ENCODE measurements at regions not wholly inside any gene's neighbourhood (a gene's known extent, or its start where the extent isn't known, plus 50 kb on each side); places are given as distances from the start of the nearest gene placed in this dataset.
"Not testable (repeated sequence)": the region's sequence is repeated elsewhere in the genome, so short reads cannot be mapped to it uniquely, and the experiment has no call there.

- no peaks in the 10 kb centered on the region for H3K27me3 ChIP-seq (ENCODE audit: control insufficient read depth, insufficient read depth, low read length)
Measured at GRCh38 chr21:15472108-15473040, 257.4 kb upstream of the USP25 start.

GRCh38 chr21:15477773-15478172, 252.0 kb upstream of the USP25 start:
- not testable (repeated sequence) for H3K4me3 ChIP-seq (ENCODE audit: low read depth, low read length); H3K27me3 ChIP-seq (ENCODE audit: control insufficient read depth, insufficient read depth, low read length); H3K4me1 ChIP-seq (ENCODE audit: control insufficient read depth, insufficient read depth, low read length); H3K9me3 ChIP-seq (ENCODE audit: control insufficient read depth, insufficient read depth, low read depth, low read length); H3K36me3 ChIP-seq (ENCODE audit: control insufficient read depth, insufficient read depth, low read length); H3K27ac ChIP-seq (ENCODE audit: low read depth, low read length); H3K9ac ChIP-seq (ENCODE audit: low read length)

More at GRCh38 chr21:15472108-15473040, 257.4 kb upstream of the USP25 start:
- no peaks in the 10 kb centered on the region for H3K4me1 ChIP-seq (ENCODE audit: control insufficient read depth, insufficient read depth, low read length)
- no peaks in the 10 kb centered on the region for H3K36me3 ChIP-seq (ENCODE audit: control insufficient read depth, insufficient read depth, low read length)
- no peak overlapping the region for H3K27ac ChIP-seq (ENCODE audit: low read depth, low read length)
- H3K9me3 ChIP-seq (ENCODE audit: control insufficient read depth, insufficient read depth, low read depth, low read length) = 0 out of 2 replicates have a peak, but pooled peaks cover 2% of the 10 kb centered on the region
- no peak overlapping the region for H3K4me3 ChIP-seq (ENCODE audit: low read depth, low read length)
- H3K9ac ChIP-seq (ENCODE audit: low read length) = no peak overlapping the region

- Histone ChIP-seq H3K36me3 (ENCODE audit: control insufficient read depth, insufficient read depth, low read length) (no peaks in the 10 kb centered on the region), H3K27me3 (ENCODE audit: control insufficient read depth, insufficient read depth, low read length) (no peaks in the 10 kb centered on the region), H3K4me1 (ENCODE audit: control insufficient read depth, insufficient read depth, low read length) (peaks cover 3% of the 10 kb centered on the region; the same call in 1 of the 2 replicates), H3K27ac (ENCODE audit: low read depth, low read length) (no peak overlapping the region), H3K9ac (ENCODE audit: low read length) (no peak overlapping the region), H3K4me3 (ENCODE audit: low read depth, low read length) (no peak overlapping the region), H3K9me3 (ENCODE audit: control insufficient read depth, insufficient read depth, low read depth, low read length) (0 out of 2 replicates have a peak, but pooled peaks cover 2% of the 10 kb centered on the region)
Measured at GRCh38 chr21:15480160-15480559, 249.6 kb upstream of the USP25 start.

- H3K36me3 ChIP-seq (ENCODE audit: control insufficient read depth, insufficient read depth, low read length) = no peaks in the 10 kb centered on the region
- no peaks in the 10 kb centered on the region for H3K27me3 ChIP-seq (ENCODE audit: control insufficient read depth, insufficient read depth, low read length)
- no peak overlapping the region for H3K4me3 ChIP-seq (ENCODE audit: low read depth, low read length)
- H3K9me3 ChIP-seq (ENCODE audit: control insufficient read depth, insufficient read depth, low read depth, low read length) = no peaks in the 10 kb centered on the region
- no peak overlapping the region for H3K27ac ChIP-seq (ENCODE audit: low read depth, low read length)
- H3K4me1 ChIP-seq (ENCODE audit: control insufficient read depth, insufficient read depth, low read length) = peaks cover 3% of the 10 kb centered on the region; the same call in 1 of the 2 replicates
- no peak overlapping the region for H3K9ac ChIP-seq (ENCODE audit: low read length)
Measured at GRCh38 chr21:15483138-15483780, 246.5 kb upstream of the USP25 start.

- no peaks in the 10 kb centered on the region for H3K27me3 ChIP-seq (ENCODE audit: control insufficient read depth, insufficient read depth, low read length)
- no peak overlapping the region for H3K27ac ChIP-seq (ENCODE audit: low read depth, low read length)
- no peaks in the 10 kb centered on the region for H3K9me3 ChIP-seq (ENCODE audit: control insufficient read depth, insufficient read depth, low read depth, low read length)
- H3K36me3 ChIP-seq (ENCODE audit: control insufficient read depth, insufficient read depth, low read length) = no peaks in the 10 kb centered on the region
- no peak overlapping the region for H3K9ac ChIP-seq (ENCODE audit: low read length)
- H3K4me1 ChIP-seq (ENCODE audit: control insufficient read depth, insufficient read depth, low read length) = peaks cover 3% of the 10 kb centered on the region; the same call in 1 of the 2 replicates
- no peak overlapping the region for H3K4me3 ChIP-seq (ENCODE audit: low read depth, low read length)
Measured at GRCh38 chr21:15486460-15487195, 243.2 kb upstream of the USP25 start.

GRCh38 chr21:15487196-15487550, 242.6 kb upstream of the USP25 start:
- Histone ChIP-seq H3K4me1 (ENCODE audit: control insufficient read depth, insufficient read depth, low read length) (peaks cover under 1% of the 10 kb centered on the region; the same call in 1 of the 2 replicates), H3K4me3 (ENCODE audit: low read depth, low read length) (no peak overlapping the region), H3K27me3 (ENCODE audit: control insufficient read depth, insufficient read depth, low read length) (no peaks in the 10 kb centered on the region), H3K36me3 (ENCODE audit: control insufficient read depth, insufficient read depth, low read length) (no peaks in the 10 kb centered on the region), H3K9ac (ENCODE audit: low read length) (no peak overlapping the region), H3K27ac (ENCODE audit: low read depth, low read length) (no peak overlapping the region), H3K9me3 (ENCODE audit: control insufficient read depth, insufficient read depth, low read depth, low read length) (no peaks in the 10 kb centered on the region)

GRCh38 chr21:15491100-15491499, 238.7 kb upstream of the USP25 start:
- Histone ChIP-seq H3K36me3 (ENCODE audit: control insufficient read depth, insufficient read depth, low read length) (no peaks in the 10 kb centered on the region), H3K27me3 (ENCODE audit: control insufficient read depth, insufficient read depth, low read length) (no peaks in the 10 kb centered on the region), H3K27ac (ENCODE audit: low read depth, low read length) (no peak overlapping the region), H3K4me1 (ENCODE audit: control insufficient read depth, insufficient read depth, low read length) (no peaks in the 10 kb centered on the region), H3K9me3 (ENCODE audit: control insufficient read depth, insufficient read depth, low read depth, low read length) (no peaks in the 10 kb centered on the region), H3K9ac (ENCODE audit: low read length) (no peak overlapping the region), H3K4me3 (ENCODE audit: low read depth, low read length) (no peak overlapping the region)

GRCh38 chr21:15493646-15494045, 236.1 kb upstream of the USP25 start:
- H3K4me3 ChIP-seq (ENCODE audit: low read depth, low read length) = no peak overlapping the region
- H3K9ac ChIP-seq (ENCODE audit: low read length) = no peak overlapping the region
- no peaks in the 10 kb centered on the region for H3K27me3 ChIP-seq (ENCODE audit: control insufficient read depth, insufficient read depth, low read length)
- H3K36me3 ChIP-seq (ENCODE audit: control insufficient read depth, insufficient read depth, low read length) = no peaks in the 10 kb centered on the region
- no peaks in the 10 kb centered on the region for H3K9me3 ChIP-seq (ENCODE audit: control insufficient read depth, insufficient read depth, low read depth, low read length)
- no peak overlapping the region for H3K27ac ChIP-seq (ENCODE audit: low read depth, low read length)
- no peaks in the 10 kb centered on the region for H3K4me1 ChIP-seq (ENCODE audit: control insufficient read depth, insufficient read depth, low read length)

- Histone ChIP-seq H3K9me3 (ENCODE audit: control insufficient read depth, insufficient read depth, low read depth, low read length) (no peaks in the 10 kb centered on the region), H3K4me1 (ENCODE audit: control insufficient read depth, insufficient read depth, low read length) (no peaks in the 10 kb centered on the region), H3K4me3 (ENCODE audit: low read depth, low read length) (no peak overlapping the region), H3K27me3 (ENCODE audit: control insufficient read depth, insufficient read depth, low read length) (no peaks in the 10 kb centered on the region), H3K9ac (ENCODE audit: low read length) (no peak overlapping the region), H3K27ac (ENCODE audit: low read depth, low read length) (no peak overlapping the region), H3K36me3 (ENCODE audit: control insufficient read depth, insufficient read depth, low read length) (no peaks in the 10 kb centered on the region)
Measured at GRCh38 chr21:15494481-15494880, 235.3 kb upstream of the USP25 start.

- no peak overlapping the region for H3K27ac ChIP-seq (ENCODE audit: low read depth, low read length)
- H3K9me3 ChIP-seq (ENCODE audit: control insufficient read depth, insufficient read depth, low read depth, low read length) = no peaks in the 10 kb centered on the region
- no peaks in the 10 kb centered on the region for H3K36me3 ChIP-seq (ENCODE audit: control insufficient read depth, insufficient read depth, low read length)
- H3K4me1 ChIP-seq (ENCODE audit: control insufficient read depth, insufficient read depth, low read length) = no peaks in the 10 kb centered on the region
- no peak overlapping the region for H3K9ac ChIP-seq (ENCODE audit: low read length)
- H3K4me3 ChIP-seq (ENCODE audit: low read depth, low read length) = no peak overlapping the region
- H3K27me3 ChIP-seq (ENCODE audit: control insufficient read depth, insufficient read depth, low read length) = no peaks in the 10 kb centered on the region
Measured at GRCh38 chr21:15495965-15496364, 233.8 kb upstream of the USP25 start.

GRCh38 chr21:15496911-15497310, 232.9 kb upstream of the USP25 start:
- Histone ChIP-seq H3K9me3 (ENCODE audit: control insufficient read depth, insufficient read depth, low read depth, low read length) (no peaks in the 10 kb centered on the region), H3K36me3 (ENCODE audit: control insufficient read depth, insufficient read depth, low read length) (no peaks in the 10 kb centered on the region), H3K27me3 (ENCODE audit: control insufficient read depth, insufficient read depth, low read length) (no peaks in the 10 kb centered on the region), H3K4me1 (ENCODE audit: control insufficient read depth, insufficient read depth, low read length) (no peaks in the 10 kb centered on the region), H3K9ac (ENCODE audit: low read length) (no peak overlapping the region), H3K27ac (ENCODE audit: low read depth, low read length) (no peak overlapping the region), H3K4me3 (ENCODE audit: low read depth, low read length) (no peak overlapping the region)
